GM21717 (cell line): ENCODE measurements at regions not wholly inside any gene's neighbourhood (a gene's known extent, or its start where the extent isn't known, plus 50 kb on each side); places are given as distances from the start of the nearest gene placed in this dataset.
A peak's percentile ranks its signal among the peaks of the same experiment; 100 is the strongest.
"Not testable (repeated sequence)": the region's sequence is repeated elsewhere in the genome, so short reads cannot be mapped to it uniquely, and the experiment has no call there.

Source experiments
- ATAC-seq: cut with Tn5 transposase; IDR thresholded peaks from one replicate; pipeline ENCODE4 v1.9.1; 2021; ENCODE audit warnings: mild to moderate bottlenecking, moderate library complexity; ENCODE audit not compliant: unreplicated experiment

DNA sequence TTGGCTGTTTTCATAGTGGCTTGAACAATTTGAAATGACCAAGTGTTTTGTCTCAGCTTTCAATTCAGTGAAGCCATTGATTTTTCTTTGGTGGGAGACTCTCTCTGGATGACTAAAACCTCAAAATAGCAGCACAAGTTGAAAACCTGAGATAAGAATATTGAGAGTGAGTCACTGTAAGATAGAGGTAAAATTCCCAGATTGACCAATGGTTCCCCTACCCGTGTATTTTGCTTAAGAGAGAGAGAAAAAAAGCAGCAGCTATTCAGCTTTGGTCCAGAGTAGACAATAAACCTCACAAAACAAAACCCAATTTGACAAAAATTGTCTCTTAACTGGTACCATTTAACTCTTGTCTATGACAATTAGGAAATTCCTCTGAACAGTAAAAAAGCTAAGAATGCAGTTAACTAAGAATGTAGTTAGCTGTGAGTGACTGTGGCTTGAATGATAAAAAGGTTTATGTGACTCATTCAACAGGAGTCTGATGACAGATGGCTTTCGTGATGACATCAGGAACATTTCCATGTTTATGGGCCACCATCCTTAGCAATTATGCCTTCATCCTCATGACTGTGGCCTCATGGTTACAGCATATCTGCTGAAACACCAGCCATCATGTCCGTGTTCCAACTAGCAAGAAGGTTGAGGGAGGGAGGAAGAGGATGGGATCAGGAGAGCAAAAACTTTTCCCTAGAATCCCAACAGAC lies 356.9 kb downstream of the NDFIP2 start:
- no peak for ATAC-seq

DNA sequence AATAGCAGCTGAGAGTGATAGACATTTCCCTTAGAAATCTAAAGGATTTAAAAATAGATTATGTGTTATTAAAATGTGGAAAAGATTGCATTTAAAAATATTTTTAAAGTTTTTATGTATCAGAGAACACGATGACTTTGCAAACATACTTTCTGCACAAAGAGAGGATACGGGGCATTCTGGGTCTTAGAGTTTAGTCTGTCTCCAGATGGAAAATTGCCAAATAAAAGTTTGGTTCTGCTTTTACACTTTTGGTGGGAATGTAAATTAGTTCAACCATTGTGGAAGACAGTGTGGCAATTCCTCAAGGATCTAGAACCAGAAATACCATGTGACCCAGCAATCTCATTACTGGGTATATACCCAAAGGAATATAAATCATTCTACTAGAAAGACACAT lies 355.2 kb downstream of the NDFIP2 start:
- not testable (repeated sequence) for ATAC-seq

DNA sequence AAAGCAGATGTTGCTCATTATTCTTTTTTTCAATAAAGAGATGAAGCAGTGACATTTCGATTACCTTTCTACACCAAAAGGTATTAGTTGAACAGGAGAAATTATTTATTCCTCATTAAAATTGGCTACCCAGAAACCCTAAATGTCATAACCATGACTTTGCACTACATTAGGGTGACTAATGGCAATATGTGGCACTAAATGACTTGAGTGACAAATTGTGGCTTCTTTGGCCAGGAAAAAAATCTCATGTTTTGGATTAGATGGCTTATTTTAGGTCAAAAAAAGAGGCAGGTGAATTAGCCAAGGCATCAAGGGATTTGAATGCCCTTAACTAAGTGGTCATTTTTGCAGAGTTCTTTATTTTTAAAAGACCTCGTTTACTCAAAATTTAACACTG lies 353.9 kb downstream of the NDFIP2 start:
- no peak for ATAC-seq

DNA sequence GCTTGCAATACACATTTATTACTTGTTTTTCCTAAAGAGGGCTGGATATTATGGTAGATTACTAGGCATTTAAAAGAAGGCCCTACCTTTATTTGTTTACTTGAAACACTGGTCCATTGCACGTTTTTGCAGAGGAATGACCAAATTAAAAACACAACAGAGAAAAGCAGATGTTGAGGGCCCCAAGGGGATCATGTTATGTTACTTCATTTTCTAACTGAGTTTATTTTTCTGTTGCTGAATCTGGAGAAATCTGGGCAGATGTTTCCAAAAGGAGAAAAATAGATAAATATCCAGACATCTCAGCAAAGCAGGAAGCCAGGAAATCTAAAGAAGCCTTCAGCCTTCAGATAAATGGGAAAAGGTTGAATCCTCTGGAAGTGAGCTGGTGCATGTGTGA lies 353.0 kb downstream of the NDFIP2 start:
- ATAC-seq, result no peak

DNA sequence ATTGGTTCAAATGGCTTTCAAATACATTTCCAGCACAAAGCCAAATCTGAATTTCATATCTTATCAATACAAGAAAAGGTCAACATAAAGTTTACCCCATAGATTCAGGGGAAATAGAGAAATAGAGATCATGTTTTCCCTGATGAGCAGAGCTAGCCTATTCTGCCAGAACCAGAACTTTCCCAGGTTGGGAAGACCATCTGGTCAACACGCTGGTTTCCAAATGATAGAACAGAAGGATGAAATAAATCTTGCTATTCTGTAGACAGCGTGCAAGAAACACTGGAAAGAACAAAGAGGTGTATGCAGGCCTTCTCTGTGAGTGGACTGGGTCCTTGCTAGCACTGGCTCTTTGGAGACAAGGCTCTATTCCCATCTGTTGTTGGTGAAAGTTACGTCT lies 350.6 kb downstream of the NDFIP2 start:
- no peak for ATAC-seq

DNA sequence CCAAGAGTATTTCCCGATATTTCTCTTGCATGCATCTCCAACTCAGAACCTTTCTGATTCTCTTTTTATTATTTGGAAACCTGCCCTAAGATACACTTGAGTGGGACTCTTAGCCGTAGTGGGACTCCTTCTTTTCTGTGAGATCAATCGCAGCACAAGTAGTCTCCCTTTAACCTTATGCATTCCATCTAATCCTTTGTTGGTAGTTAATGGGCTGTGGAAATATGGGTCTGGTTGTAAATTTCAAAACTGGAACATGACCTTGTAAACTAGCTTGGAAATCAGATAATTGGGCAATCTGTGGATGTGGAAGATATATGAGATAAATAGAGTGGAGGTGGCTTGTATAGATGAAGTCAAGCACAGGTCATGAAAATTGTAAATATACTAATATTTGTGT lies 350.0 kb downstream of the NDFIP2 start:
- ATAC-seq, result no peak

DNA sequence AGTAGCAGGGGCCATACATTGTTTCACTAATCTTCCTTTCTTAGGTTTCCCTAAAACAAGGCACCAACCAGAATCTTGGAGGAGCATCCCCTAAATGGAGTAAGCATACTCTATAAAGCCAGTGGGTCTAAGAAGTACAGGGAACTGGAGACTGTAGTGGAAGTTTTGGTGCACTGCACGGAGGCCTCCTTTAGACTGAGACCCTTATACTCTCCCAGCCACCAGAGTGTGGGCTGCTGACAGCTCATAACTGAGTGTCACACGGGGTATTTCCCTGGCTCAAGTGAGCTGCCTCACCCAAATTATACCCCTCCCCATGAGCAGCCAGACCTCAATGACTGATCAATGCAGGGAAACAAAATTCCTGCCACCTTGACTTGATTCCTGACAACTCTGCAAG lies 349.5 kb downstream of the NDFIP2 start:
- ATAC-seq, result no peak

DNA sequence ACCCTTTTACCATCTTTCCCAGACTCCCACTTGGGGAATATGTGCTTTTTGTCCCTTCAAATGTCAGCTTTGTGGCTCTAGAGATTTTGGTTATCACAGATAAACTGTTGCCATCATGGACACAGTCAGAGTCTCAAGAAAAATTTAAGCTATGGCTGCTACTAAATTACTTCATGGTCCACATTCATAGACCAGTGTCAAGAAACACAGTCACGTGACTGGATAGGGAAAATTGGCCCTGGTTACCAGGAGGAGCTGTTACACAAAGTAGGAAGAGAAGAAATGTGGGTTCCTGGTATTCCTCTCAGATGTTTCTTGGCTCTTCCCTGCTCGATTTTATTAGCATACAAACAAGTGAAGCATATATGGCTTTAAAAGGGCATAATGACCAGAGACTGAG lies 348.9 kb downstream of the NDFIP2 start:
- ATAC-seq, result no peak

DNA sequence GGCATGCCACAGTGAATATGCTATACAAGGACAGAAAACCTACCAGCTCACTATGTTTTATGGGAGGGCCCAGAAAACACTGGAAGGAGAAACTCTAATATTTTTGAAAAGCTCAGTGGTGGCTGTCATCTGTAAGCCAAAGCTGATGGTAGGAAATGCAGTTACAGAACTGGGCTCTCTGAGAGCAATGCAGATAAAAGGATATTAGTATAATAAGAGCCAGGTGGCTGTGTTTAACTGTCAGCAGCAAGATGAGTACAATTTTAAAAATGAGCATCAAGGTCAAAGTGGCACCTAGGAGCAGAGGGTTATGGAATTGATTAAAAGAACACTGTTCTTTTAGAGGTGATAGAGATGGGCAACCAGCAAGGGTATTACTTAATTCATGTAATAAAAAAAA lies 345.0 kb downstream of the NDFIP2 start:
- no peak for ATAC-seq

DNA sequence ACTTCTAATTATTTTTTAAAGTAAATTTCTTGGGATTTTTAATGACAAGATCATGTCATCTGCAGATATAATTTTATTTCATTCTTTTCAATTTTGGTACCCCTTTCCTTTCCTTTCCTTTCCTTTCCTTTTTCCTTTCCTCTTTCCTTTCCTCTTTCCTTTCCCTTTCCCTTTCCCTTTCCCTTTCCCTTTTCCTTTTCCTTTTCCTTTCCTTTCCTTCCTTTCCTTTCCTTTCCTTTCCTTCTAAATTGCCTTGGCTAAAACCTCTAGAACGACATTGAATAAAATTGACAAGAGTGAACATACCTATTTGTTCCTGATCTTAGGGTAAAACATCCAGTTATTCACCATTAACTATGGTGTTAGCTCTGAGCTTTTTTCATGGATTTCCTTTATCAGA lies 334.1 kb downstream of the NDFIP2 start:
- no peak for ATAC-seq

DNA sequence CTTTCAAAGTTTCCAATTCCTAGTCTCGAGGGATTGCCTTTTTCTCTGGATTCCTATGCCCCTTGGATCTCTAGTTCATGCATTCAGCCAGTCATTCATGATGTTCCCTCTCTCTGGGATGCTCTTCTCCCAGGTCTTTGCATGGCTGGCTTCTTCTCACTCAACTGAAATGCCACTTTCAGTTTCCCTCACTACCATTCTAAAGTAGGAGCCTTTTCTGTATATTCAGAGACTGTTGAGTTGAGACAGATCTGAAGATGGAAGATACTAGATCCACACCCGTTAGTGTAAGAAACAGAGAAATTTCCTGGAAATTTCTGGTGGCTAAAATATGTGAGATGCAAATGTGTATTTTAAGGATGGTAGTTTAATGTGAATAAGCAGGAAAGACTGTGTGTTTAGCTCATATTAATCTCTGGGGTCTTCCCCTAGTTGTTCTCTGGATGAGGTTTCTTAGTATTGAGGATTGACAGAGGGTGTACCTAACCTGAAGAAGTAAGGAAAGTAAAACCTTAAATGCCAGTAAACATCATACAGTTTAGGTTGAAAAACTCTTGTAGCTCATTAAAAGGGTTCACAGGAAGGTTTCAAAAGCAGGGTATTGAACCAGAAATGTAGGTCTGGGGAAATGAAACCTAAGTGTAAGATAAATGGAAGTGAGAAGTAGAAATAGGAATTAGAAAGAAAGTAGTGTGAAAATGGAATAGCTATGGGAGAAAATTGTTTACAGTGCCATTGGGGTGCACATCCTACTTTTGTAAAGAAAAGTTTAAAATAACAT lies 331.3 kb downstream of the NDFIP2 start:
- peak; percentile 78 for ATAC-seq

DNA sequence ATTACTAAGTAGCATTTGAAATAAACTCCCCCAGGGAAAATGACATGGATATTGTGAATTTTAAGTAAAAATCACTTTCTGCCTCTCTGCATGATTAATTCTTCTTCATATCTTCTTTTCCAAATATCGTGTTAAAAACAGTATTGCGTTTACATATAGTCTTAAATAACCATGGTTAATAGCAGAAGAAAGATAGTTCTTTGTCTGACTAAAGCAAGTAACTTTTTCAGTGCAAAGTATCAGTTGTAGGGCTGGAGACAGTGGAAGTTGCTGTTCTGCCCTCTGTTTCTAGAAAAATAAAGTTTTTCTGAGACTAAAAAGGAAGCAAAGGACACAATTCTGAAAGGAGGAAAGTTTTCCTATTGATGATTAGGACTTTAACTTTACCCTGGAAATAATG lies 330.2 kb downstream of the NDFIP2 start:
- ATAC-seq, result no peak

DNA sequence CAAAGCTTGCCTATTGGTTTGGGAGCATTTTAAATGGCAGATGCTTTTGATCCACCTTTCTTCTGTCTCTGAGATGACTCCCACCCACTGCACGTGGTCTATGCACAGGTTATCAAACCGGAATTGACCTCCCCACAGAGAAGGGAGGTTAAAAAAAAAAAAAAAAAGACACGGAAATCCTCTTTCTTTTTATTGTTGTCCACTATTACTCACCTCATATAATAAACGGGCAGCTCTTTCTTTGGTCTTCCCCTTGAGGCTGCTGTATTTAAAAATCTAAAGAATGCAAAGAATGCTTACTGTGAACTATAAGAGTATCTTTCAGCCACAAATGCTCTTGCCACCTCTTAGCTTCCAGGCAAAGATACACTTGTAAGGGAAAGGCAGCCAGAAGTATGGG lies 329.7 kb downstream of the NDFIP2 start:
- ATAC-seq, result no peak

DNA sequence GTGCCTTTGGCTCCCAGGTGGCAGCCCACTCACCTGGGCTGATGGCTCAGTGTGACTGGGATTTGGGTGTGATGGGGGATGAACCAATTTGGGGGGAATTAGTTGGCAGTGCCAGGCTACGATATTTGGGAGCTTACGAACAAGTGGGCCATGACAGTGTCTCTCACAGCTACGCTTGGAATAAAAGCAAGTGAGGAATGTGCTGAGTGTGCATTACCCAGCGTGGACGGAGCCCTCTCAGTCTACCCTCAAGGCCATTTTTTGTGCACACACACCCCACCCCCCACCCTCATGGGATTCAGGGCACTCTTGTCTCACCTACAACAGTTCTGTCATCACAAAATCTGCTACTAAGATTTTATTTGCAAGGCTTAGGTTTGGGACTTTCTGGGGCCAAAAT lies 329.1 kb downstream of the NDFIP2 start:
- no peak for ATAC-seq

DNA sequence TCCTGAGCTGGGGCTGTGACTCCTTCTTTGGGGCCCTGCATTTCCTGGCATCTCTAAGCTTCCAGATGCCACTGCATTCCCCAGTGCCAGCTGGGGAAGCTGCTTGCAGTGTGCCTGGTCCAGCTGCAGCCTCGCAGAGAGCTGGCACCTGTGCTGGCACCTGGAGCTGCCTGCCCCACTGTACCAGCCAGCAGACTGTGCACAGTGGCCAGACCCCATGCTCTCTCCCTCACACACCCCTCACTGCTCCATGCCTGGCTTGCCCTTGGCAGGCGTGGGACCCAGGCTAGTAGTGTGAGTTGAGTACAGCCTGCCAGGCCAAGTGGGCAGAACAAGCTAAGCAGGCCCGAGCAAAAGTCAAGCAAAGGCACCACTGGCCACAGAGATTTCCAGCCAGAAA lies 327.5 kb downstream of the NDFIP2 start:
- ATAC-seq, result no peak

DNA sequence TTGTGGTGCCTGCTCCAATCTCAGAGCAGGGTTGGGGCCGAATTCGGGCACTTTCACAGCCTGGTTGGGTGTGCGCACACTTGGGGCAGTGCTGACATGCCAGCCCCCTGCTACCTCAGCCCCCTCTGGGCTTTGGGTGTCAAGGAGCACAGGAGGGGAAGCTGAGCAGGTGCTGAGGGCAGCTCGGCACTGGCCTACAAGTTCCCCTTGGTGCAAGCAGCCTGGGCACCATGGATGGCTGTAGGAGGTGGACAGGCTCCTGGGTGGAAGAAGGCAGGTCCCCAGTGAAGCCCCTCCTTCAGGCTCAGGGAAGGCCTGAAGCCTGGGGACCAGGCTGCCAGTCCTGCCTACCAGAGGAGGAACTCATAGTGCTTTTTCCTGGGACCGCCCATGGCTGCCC lies 326.6 kb downstream of the NDFIP2 start:
- no peak for ATAC-seq

DNA sequence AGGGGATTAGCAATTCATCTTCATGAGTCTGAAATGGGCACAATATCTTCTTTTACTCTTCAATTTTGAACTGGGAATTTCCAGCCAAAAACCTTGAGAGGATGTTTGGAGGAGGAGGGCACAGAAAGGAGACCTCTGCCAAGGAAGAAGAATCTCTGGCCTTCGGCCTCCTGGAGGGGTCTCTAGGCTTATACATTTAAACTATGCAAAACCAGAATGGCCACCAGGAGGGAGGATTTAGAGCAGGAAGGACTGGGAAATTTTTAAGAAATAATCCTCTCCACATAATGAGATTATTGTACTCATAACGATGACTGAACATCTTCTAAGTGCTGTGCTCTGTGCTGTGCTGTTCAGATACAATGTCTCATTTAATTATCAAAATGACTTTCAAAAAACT lies 325.9 kb downstream of the NDFIP2 start:
- ATAC-seq, result no peak

DNA sequence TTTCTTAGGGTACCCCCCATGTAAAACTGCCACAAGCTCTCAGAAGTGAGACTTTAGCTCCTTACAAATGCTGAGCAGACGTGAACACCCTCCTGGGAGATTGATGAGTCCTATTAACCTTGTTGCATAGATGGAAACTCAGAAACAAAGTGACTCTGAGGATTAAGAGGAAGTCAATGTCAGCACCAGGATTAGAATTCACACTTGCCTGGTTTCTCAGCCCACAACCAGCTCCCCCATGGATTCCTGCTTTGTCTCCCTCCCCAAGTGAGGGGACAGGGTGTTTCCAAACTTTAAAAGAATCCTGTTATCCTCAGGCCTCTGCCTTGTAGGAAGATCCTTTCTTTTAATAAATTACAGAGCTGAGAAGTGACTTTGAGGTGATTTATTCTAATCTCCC lies 324.4 kb downstream of the NDFIP2 start:
- no peak for ATAC-seq

DNA sequence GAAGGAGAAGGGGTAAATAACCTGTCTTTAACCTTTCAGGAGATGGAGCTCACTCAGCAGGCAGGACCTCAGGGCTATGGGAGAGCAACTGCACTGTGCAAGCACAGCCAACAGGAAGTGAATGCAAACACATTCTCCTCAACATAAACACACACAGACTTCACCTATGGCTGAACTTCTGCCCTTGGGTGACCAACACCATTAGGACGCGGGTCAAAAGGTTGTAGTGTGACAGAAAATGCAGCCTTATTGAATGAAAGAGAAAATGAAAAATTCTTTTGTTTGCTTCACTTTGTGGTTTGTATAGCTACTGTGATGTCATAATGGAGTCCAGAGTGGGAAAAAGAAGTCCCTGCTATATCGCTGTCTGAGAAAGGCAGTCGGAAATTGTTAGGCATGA lies 323.0 kb downstream of the NDFIP2 start:
- ATAC-seq, result peak; percentile 44

DNA sequence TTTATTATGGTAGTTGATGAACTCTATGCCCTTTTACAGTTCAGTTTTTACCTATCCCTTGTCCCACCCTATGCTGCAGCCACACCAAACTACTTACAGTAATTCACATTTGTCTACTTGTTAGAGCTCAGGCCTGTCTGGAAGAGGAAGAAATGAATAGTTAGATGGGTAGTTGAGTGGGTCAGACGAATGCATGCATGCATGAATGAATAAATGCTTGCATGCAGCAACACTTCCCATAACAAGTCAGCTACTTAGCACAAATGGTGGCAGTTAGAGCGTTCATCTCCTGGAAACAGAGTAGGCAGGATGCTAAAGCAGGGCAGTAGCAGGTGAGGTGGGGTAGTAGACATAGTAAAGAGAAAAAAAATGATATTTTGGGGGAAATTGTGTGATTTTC lies 322.3 kb downstream of the NDFIP2 start:
- no peak for ATAC-seq

DNA sequence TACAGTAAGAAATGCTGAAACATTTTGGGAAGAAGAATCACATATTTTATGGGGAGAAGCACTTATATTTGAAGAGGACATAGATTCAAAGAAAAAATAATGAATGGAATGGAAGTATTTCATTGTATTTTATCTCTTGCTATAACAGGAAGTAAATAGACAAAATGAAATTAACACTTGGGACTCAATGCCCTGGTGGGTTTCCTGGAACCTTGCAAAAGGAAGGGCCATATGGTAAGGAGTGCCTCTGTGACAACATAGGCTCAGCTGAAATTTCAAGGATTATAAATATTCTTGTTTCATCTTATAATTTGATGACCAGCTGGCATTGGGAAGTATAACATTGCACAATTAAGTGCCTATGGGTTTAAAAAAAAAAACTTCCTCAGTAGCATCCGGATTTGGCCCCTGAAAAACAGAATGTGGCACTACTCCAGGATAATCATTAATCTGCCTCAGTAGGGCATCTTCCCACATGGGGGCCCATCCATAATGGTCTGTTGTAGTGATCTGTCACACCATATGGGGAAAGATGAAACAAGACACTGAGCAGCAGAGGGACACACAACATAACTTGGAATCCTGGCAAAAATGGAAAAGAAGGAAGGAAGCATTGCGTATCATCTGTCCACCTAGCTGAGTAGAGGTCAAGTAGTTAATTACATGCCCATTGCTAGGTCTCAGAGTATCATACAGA lies 321.6 kb downstream of the NDFIP2 start:
- no peak for ATAC-seq
